GM23248 (cell line): ENCODE measurements at regions not wholly inside any gene's neighbourhood (a gene's known extent, or its start where the extent isn't known, plus 50 kb on each side); places are given as distances from the start of the nearest gene placed in this dataset.

ENCODE experiments used
- EZH2 ChIP-seq: fragments of 200-600 bp; sonication (generic); IDR thresholded peaks from 2 replicates; pipeline ENCODE4 v1.6.1; 2018; ENCODE audit warnings: antibody characterized with exemption, mild to moderate bottlenecking; ENCODE audit not compliant: insufficient read depth, poor library complexity, severe bottlenecking
- EZH2phosphoT487 ChIP-seq: fragments of 200-600 bp; sonication (generic); IDR thresholded peaks from 2 replicates; pipeline ENCODE4 v1.6.1; 2018; ENCODE audit warnings: antibody characterized with exemption, moderate library complexity, mild to moderate bottlenecking, low read depth; ENCODE audit not compliant: insufficient read depth

DNA sequence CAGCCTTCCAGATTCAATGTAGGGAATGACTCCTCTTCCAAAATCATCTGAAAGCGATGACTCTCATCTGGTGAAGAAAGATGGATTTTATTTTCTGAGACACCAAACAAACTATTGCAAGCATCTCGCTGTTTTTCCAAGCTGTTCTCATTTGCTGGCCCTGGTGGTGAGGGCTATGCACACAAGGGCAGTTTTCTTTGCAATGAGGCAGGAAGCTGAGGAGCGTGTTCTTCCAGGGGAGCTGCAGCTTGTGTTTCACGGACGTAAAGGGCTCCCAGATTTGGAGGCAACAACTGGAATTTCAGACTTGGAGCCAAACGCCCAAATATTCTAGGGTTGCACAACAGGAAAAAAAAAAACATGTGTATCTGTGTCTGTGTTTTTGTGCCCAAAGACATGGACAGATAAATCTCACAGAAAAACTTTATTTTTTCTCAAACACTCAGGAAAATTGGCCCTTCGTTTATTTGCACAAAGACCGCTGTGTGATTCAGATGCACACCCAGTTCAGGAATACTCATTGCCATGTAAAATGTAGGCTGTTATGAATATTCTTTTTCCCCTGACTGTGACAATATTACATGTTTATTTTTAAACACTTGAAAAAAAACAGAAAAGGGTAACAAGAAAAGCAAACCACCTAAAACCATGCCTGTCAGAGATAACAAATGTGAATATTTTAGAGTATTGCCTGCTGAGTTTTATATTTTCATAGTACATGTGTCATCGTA, 151.3 kb downstream of the GAS1 start:
- TF ChIP-seq EZH2phosphoT487 = no peak
- TF ChIP-seq EZH2 = no peak
